Inflammatory macrophage treated with lipopolysaccharide for 1 hour (primary cell): ENCODE measurements at regions not wholly inside any gene's neighbourhood (a gene's known extent, or its start where the extent isn't known, plus 50 kb on each side); places are given as distances from the start of the nearest gene placed in this dataset.

Experiments
- DNase-seq, 2 donors: peaks; one replicate each; pipeline ENCODE4 v3.0.0-alpha.2; 2020 to 2022

- no peak for DNase-seq
Measured at GRCh38 chr12:113684053-113684907, 212.6 kb upstream of the LHX5 start.

- DNase-seq: no peak
Measured at GRCh38 chr12:113683574-113683973, 211.9 kb upstream of the LHX5 start.

GRCh38 chr12:113680868-113681267 lies 209.2 kb upstream of the LHX5 start:
- no peak for DNase-seq

GRCh38 chr12:113678223-113679119 lies 206.8 kb upstream of the LHX5 start:
- DNase-seq: no peak

- DNase-seq: no peak
Measured at GRCh38 chr12:113676547-113676946, 204.9 kb upstream of the LHX5 start.

- no peak for DNase-seq
Measured at GRCh38 chr12:113676117-113676516, 204.4 kb upstream of the LHX5 start.

GRCh38 chr12:113674996-113675395 lies 203.3 kb upstream of the LHX5 start:
- no peak for DNase-seq

- no peak for DNase-seq
Measured at GRCh38 chr12:113674302-113674701, 202.6 kb upstream of the LHX5 start.

- DNase-seq: no peak
Measured at GRCh38 chr12:113673458-113674238, 202.0 kb upstream of the LHX5 start.

- no peak for DNase-seq
Measured at GRCh38 chr12:113670742-113671141, 199.1 kb upstream of the LHX5 start.

- DNase-seq: no peak
Measured at GRCh38 chr12:113667676-113668356, 196.1 kb upstream of the LHX5 start.

- no peak for DNase-seq
Measured at GRCh38 chr12:113667095-113667494, 195.4 kb upstream of the LHX5 start.

GRCh38 chr12:113666223-113666622 lies 194.6 kb upstream of the LHX5 start:
- DNase-seq: no peak

- DNase-seq: no peak
Measured at GRCh38 chr12:113665457-113665856, 193.8 kb upstream of the LHX5 start.

- no peak for DNase-seq
Measured at GRCh38 chr12:113664224-113664681, 192.6 kb upstream of the LHX5 start.

- DNase-seq: no peak
Measured at GRCh38 chr12:113663396-113663795, 191.7 kb upstream of the LHX5 start.

GRCh38 chr12:113660936-113661335 lies 189.3 kb upstream of the LHX5 start:
- DNase-seq: no peak

GRCh38 chr12:113659416-113659815 lies 187.7 kb upstream of the LHX5 start:
- no peak for DNase-seq

- DNase-seq: no peak
Measured at GRCh38 chr12:113659015-113659414, 187.3 kb upstream of the LHX5 start.

GRCh38 chr12:113658006-113658655 lies 186.5 kb upstream of the LHX5 start:
- no peak for DNase-seq

GRCh38 chr12:113655919-113656318 lies 184.2 kb upstream of the LHX5 start:
- no peak for DNase-seq

- DNase-seq: no peak
Measured at GRCh38 chr12:113655479-113655878, 183.8 kb upstream of the LHX5 start.
